ENCODE measurements at regions not wholly inside any gene's neighbourhood (a gene's known extent, or its start where the extent isn't known, plus 50 kb on each side); places are given as distances from the start of the nearest gene placed in this dataset.

- SMC1A ChIA-PET (ENCODE audit: uncharacterized antibody, unreplicated experiment), result interaction anchor here (0.6 kb wide), 1 partner anchor 72 kb away, joined by 3 read pairs; no protein-coding TSS in a partner anchor
- Histone ChIP-seq H4K20me1 (ENCODE audit: control insufficient read depth, insufficient read depth) (no peaks in the 10 kb centered on the region), H3K9me3 (replicated peaks; ENCODE audit: control insufficient read depth, insufficient read depth, low read length) (no peaks in the 10 kb centered on the region; the same call in 2 of the 3 replicates), H3K9ac (ENCODE audit: control insufficient read depth, insufficient read depth, low read length) (no peak overlapping the region), H3K27me3 (replicated peaks in 1 of 2; ENCODE audit: control insufficient read depth in 2 of 2, insufficient read depth in 2 of 2, low read length in 1 of 2) (peaks cover 4 to 7% of the 10 kb centered on the region in 2 experiments; a peak in 3 of 4 replicates), H3K27ac (ENCODE audit: control insufficient read depth, insufficient read depth) (no peak overlapping the region), H3K4me2 (ENCODE audit: control insufficient read depth, insufficient read depth) (no peak overlapping the region), H3K4me3 (no peak overlapping the region), H3K4me1 (ENCODE audit: control insufficient read depth, insufficient read depth, low read length) (no peaks in the 10 kb centered on the region), H3K36me3 (ENCODE audit: control insufficient read depth in 2 of 2, insufficient read depth in 2 of 2, low read length in 1 of 2) (no peaks in the 10 kb centered on the region), H3K79me2 (ENCODE audit: control insufficient read depth, insufficient read depth, low read length) (no peaks in the 10 kb centered on the region), H2AFZ (ENCODE audit: control insufficient read depth, low read depth, low read length) (no peak overlapping the region)
- POLR2A ChIA-PET, result no interaction called here
- no peak for ATAC-seq
- intact Hi-C loops (cut with micrococcal nuclease; ENCODE audit: unreplicated experiment) (no loop called here), in situ Hi-C loops (cut with MboI) (no loop called here)
- TF ChIP-seq CBFB (IDR thresholded peaks at IDR 0.05; ENCODE audit: low read depth) (no peak), ZNF217 (IDR thresholded peaks at IDR 0.05) (no peak), RCOR1 (conservative IDR thresholded peaks at IDR 0.05; ENCODE audit: low read depth, low read length) (no peak), BACH1 (IDR thresholded peaks at IDR 0.05; ENCODE audit: borderline replicate concordance) (no peak), GATAD2B (conservative IDR thresholded peaks at IDR 0.05; ENCODE audit: low read depth) (no peak)
- TF ChIP-seq, protein P1, sequence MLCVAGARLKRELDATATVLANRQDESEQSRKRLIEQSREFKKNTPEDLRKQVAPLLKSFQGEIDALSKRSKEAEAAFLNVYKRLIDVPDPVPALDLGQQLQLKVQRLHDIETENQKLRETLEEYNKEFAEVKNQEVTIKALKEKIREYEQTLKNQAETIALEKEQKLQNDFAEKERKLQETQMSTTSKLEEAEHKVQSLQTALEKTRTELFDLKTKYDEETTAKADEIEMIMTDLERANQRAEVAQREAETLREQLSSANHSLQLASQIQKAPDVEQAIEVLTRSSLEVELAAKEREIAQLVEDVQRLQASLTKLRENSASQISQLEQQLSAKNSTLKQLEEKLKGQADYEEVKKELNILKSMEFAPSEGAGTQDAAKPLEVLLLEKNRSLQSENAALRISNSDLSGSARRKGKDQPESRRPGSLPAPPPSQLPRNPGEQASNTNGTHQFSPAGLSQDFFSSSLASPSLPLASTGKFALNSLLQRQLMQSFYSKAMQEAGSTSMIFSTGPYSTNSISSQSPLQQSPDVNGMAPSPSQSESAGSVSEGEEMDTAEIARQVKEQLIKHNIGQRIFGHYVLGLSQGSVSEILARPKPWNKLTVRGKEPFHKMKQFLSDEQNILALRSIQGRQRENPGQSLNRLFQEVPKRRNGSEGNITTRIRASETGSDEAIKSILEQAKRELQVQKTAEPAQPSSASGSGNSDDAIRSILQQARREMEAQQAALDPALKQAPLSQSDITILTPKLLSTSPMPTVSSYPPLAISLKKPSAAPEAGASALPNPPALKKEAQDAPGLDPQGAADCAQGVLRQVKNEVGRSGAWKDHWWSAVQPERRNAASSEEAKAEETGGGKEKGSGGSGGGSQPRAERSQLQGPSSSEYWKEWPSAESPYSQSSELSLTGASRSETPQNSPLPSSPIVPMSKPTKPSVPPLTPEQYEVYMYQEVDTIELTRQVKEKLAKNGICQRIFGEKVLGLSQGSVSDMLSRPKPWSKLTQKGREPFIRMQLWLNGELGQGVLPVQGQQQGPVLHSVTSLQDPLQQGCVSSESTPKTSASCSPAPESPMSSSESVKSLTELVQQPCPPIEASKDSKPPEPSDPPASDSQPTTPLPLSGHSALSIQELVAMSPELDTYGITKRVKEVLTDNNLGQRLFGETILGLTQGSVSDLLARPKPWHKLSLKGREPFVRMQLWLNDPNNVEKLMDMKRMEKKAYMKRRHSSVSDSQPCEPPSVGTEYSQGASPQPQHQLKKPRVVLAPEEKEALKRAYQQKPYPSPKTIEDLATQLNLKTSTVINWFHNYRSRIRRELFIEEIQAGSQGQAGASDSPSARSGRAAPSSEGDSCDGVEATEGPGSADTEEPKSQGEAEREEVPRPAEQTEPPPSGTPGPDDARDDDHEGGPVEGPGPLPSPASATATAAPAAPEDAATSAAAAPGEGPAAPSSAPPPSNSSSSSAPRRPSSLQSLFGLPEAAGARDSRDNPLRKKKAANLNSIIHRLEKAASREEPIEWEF (IDR thresholded peaks at IDR 0.05; ENCODE audit: insufficient replicate concordance, low read depth, low read length), result no peak
- 42% methylated on average over 8 of the region's 8 CpGs for WGBS (ENCODE audit: insufficient coverage, insufficient replicate concordance, low lambda C conversion rate, missing lambda C conversion rate)
- DNase-seq (ENCODE audit: low read depth, low spot score), result no peak
- no TSS peak for BruUV-seq (replicated peaks)
- no peak for FAIRE-seq
- RAD21 ChIA-PET (ENCODE audit: unreplicated experiment), result no interaction called here
- CTCF ChIA-PET, result interaction anchor here (0.6 kb wide), 1 partner anchor 174 kb away, joined by 3 read pairs; no protein-coding TSS in a partner anchor
Measured at GRCh38 chr10:75294031-75294437, 58.3 kb upstream of the COMTD1 start.

All from GM12878 (cell line).